ENCODE measurements at regions not wholly inside any gene's neighbourhood (a gene's known extent, or its start where the extent isn't known, plus 50 kb on each side); places are given as distances from the start of the nearest gene placed in this dataset.
"Not testable (repeated sequence)": the region's sequence is repeated elsewhere in the genome, so short reads cannot be mapped to it uniquely, and the experiment has no call there.

GRCh38 chr14:49367696-49368095, 218.5 kb downstream of the RPS29 start:
- no peak for DNase-seq (ENCODE audit: low read depth)

GRCh38 chr14:49366416-49366815, 219.8 kb downstream of the RPS29 start:
- DNase-seq (ENCODE audit: low read depth) = no peak

DNA sequence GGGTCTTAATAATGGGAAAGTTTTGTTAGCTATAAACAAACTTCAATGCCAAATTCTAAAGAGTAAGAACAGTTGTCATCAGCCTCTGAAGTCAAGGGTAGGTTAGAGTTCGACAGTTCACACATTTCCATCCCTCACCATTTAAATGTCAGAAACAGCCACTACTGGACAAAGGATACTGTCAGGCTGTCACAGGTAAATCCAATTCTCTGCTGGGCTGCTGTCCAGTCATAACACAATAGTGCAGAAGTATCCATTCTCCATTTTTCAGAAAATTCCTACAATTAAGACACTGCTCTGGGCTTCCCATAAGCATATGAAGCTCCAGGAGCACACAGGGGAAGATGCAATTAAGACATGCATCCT, 221.4 kb downstream of the RPS29 start:
- no peak for DNase-seq (ENCODE audit: low read depth)

DNA sequence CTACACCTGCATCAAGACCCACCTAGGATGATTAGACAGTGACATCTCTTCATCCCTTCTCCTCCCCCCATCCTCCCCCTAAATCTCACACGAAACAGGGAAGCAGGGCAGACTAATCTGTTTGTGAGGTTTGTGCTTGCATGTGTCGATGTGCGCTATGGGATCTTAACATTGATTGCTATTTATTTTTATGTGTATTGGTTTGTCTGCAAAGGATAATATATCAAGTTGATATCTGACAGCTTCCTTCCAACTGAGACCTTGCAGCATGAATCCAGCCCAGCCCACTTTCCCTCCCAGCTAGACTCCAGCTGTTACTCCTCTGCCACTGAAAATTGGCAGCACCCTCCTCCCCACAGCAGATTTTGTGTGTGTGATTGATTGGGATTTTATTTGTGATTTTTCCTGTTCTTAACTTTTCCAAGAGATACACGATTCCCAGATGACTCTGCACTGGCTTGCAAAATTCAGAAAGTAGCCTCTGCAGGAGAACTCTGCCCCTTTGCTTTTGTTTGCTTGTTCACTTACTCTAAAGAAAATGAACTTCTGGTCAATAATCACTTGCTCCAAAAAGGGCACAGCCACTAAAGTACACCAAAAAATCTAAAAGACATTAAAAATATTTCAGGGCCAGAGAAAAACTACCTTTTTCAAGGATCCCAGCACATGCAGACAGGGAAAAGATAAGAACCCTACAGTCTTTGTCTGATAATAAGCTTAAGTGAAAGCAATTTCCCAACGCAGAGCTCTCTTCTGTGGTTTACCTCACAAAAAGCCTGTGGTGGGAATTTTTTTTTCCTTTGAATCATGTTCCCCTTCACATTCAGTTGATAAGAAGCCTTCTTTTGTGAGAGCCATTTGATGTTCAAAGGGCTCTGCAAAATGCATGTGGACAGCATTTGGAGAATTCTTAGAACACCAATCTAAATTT, 222.1 kb downstream of the RPS29 start:
- no peak for DNase-seq (ENCODE audit: low read depth)

DNA sequence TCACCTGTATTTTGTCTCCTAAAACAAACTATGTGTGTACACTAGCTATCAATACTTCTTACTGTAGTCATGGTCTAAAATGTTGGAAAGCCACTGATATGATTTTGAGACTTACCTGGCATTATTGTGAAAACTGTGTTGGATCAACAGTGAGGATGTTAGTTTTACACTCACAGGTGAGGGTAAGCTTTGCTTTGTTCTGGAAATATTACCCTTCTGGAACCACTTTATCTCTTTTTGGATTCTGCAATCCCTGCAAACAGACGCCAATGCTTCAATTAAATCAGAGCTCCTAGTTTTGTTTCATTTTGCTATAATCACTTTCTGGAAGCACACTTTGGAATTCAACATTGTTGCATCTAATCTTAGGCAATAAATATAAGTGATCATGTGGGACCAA, 223.3 kb downstream of the RPS29 start:
- no peak for DNase-seq (ENCODE audit: low read depth)

DNA sequence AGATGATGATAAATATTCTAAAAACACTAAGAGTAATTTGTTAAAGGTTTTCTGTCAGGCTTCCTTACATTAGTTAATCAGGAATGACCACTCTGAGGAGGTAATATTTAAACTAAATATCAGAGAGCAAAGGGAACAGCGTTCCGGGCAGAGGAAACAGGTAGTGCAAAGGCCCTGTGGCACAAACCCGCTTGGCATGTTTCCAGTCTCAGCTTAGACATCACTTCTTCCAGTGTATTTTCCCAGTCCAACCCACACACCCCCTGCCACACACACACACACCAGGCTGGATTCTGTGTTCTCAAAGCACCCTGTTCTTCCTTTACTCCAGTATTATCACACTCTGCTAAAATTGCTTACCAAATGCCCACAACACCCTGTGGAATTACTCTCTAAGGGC, 247.1 kb downstream of the RPS29 start:
- DNase-seq (ENCODE audit: low read depth) = no peak

- no peak for DNase-seq (ENCODE audit: low read depth)
These were observed 266.4 kb downstream of the RPS29 start for GRCh38 chr14:49319810-49320209.

GRCh38 chr14:49315570-49315969, 270.6 kb downstream of the RPS29 start:
- no peak for DNase-seq (ENCODE audit: low read depth)

DNA sequence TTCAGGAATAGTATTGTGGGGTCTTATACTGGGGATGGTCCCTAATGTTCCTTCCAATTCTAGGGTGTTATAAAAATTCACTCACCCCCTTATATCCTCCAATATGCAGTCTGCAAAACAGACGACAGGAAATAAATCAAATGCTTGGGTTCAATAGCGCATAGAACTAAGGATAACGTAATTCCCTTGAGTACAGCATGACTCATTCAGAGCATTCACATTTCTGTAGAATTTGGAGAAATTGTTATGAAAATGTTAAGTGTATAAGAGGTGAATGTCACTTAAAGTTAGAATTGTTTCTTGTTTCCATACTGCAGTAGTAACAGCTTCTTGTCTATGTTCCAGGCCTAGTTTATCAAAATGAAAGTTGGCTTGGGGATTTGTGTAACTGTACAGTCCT, 271.4 kb downstream of the RPS29 start:
- no peak for DNase-seq (ENCODE audit: low read depth)

- no peak for DNase-seq (ENCODE audit: low read depth)
These were observed 273.1 kb downstream of the RPS29 start for GRCh38 chr14:49313108-49313507.

- DNase-seq (ENCODE audit: low read depth) = no peak
These were observed 275.9 kb downstream of the RPS29 start for GRCh38 chr14:49310298-49310697.

- DNase-seq (ENCODE audit: low read depth) = no peak
These were observed 279.9 kb downstream of the RPS29 start for GRCh38 chr14:49306152-49306751.

GRCh38 chr14:49303946-49304516, 282.1 kb downstream of the RPS29 start:
- no peak for DNase-seq (ENCODE audit: low read depth)

DNA sequence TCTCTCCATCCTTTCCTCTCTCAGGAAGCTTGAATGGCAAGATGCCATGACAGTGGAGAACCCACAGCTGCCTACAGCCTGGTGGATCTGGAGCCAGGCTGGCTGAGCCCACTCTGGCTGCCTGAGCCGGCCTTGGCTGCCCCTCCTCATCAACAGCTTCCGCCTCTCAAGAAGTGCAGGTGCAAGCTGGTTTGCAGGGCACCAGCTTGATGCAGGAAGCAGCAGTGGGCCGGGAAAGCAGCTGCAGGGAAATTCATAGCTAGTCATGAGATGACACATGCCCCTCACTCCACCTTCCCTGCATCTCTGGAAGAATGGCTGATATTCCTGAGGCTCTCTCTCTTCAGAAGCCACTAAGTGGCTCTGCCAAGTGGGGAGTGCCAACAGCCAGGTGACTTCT, 289.1 kb downstream of the RPS29 start:
- no peak for DNase-seq (ENCODE audit: low read depth)

GRCh38 chr14:49294621-49295148, 291.5 kb downstream of the RPS29 start:
- no peak for DNase-seq (ENCODE audit: low read depth)

GRCh38 chr14:49287004-49287403, 299.2 kb downstream of the RPS29 start:
- DNase-seq (ENCODE audit: low read depth) = no peak

DNA sequence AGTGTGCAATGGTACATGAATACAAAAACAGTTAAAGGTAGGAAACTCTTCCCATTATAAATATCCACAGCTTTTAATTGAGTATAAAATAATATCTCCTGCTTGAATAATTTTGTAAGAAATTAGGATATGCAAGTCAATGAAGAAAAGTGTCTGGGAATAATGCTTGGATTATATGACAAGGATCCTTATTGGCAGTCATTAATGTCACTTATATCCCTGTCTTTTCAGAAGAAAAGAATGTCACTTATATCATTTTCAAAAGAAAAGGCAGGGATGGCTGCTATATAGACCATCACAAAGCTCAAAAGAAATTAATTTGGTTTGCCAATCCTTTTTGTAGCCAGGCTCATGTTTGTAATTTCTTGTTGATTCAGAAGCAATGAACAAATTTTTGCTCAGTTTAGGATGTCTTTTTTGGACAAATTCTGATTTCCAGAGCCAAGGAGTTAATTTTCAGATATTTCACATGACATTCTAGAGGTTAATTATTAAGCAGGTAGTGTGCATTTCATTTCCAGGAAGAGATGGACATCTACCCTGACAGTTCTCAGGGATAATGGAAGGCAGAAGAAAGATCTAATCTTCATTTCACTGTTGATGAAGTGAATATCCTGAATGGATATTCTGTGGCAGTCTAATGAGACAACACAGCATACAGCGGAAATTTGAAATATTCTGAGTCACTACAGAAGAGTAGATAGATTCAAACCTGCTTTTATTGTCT, 299.8 kb downstream of the RPS29 start:
- no peak for DNase-seq (ENCODE audit: low read depth)

GRCh38 chr14:49280566-49280965, 305.6 kb downstream of the RPS29 start:
- no peak for DNase-seq (ENCODE audit: low read depth)

GRCh38 chr14:49250517-49250916, 335.7 kb downstream of the RPS29 start:
- no peak for DNase-seq (ENCODE audit: low read depth)

DNA sequence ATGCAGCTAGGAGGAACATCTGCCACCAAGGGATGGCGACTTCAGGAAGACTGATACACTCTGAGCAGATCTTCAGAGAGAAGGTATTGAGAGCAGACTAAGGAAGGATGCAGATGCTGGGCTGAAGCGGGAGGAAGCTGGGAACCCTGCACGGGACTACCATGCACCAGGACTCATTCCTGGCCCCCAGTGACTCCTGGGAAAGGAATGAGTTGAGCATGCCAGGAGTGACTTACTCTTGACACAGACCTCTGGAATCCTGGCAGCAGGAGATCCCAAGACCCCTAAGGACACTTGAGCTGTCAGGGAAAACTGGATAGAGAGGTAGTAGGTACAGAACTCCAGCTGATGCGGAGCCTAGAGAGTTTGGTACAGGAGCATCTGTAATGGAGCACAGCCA, 336.1 kb downstream of the RPS29 start:
- no peak for DNase-seq (ENCODE audit: low read depth)

GRCh38 chr14:49249022-49249421, 337.2 kb downstream of the RPS29 start:
- DNase-seq (ENCODE audit: low read depth) = no peak

DNA sequence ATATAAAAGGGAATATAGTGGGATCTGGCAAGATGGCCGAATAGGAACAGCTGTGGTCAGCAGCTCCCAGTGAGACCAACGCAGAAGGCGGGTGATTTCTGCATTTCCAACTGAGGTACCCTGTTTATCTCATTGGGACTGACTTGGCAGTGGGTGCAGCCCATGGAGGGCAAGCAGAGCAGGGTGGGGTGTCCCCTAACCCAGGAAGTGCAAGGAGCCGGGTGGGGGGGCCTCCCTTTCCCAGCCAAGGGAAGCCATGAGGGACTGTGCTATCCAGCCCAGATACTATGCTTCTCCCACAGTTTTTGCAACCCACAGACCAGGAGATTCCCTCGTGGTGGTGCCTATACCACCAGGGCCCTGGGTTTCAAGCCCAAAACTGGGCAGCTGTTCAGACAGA, 342.4 kb downstream of the RPS29 start:
- not testable (repeated sequence) for DNase-seq (ENCODE audit: low read depth)

Measured in T-helper 22 cell (primary cell).